Endothelial cell of umbilical vein (primary cell): ENCODE measurements at regions not wholly inside any gene's neighbourhood (a gene's known extent, or its start where the extent isn't known, plus 50 kb on each side); places are given as distances from the start of the nearest gene placed in this dataset.

Source experiments
- BruUV-seq: library from RNA; stranded (reverse); fragments of 400-500 nt; replicated peaks from 2 replicates; lab custom pipeline; 2021; lab: Mats Ljungman, UMichigan
- CTCF ChIA-PET: fragments of 300-600, 350-600 bp; sonication (Branson Sonifier 250); formaldehyde crosslinking; loops from one replicate; lab custom pipeline; 2021; ENCODE audit warnings: antibody characterized with exemption, inconsistent platforms; lab: Charles Lee
- POLR2A ChIA-PET: fragments of 300-600, 350-600 bp; sonication (Branson Sonifier 250); formaldehyde crosslinking; loops from one replicate; lab custom pipeline; 2021; ENCODE audit warnings: antibody characterized with exemption, inconsistent platforms; lab: Charles Lee
- DNase-seq: peaks from one replicate; pipeline ENCODE4 v3.0.0-alpha.2; 2011; ENCODE audit warnings: low read depth, low spot score
- FAIRE-seq: peaks from 2 replicates; lab custom pipeline; 2011; peaks lifted over from hg19 to GRCh38; lab: Jason Lieb, UNC
- H2AFZ ChIP-seq: 2 replicates; pipeline ENCODE4 v1.6.0; 2012; ENCODE audit warnings: low read depth, low read length, control low read depth, inconsistent platforms
- H3K27ac ChIP-seq: 2 replicates; pipeline ENCODE4 v1.5.1; 2011; ENCODE audit warnings: low read depth, mild to moderate bottlenecking, control low read depth, low read length, moderate library complexity; ENCODE audit not compliant: insufficient read depth
- H3K27me3 ChIP-seq, 2 experiments: 2 replicates each; pipeline versions ENCODE4 v1.6.0 to v1.6.1; 2011; ENCODE audit warnings: low read length in 2 of 2, mixed read lengths in 1 of 2; ENCODE audit not compliant: control insufficient read depth in 2 of 2, insufficient read depth in 2 of 2
- H3K36me3 ChIP-seq, 2 experiments: 2 replicates in 1 of 2; 3 replicates in 1 of 2; pipeline ENCODE4 v1.5.1; 2011; ENCODE audit warnings: low read length in 2 of 2, mild to moderate bottlenecking in 1 of 2, moderate library complexity in 1 of 2; ENCODE audit not compliant: control insufficient read depth in 2 of 2, insufficient read depth in 2 of 2; ENCODE audit errors: extremely low read depth in 1 of 2
- H3K4me1 ChIP-seq: 3 replicates; pipeline ENCODE4 v1.5.1; 2011; ENCODE audit warnings: mild to moderate bottlenecking, low read length; ENCODE audit not compliant: control insufficient read depth, insufficient read depth; ENCODE audit errors: extremely low read depth
- H3K4me2 ChIP-seq: 2 replicates; pipeline ENCODE4 v1.6.1; 2011; ENCODE audit warnings: low read length, control low read depth, mixed read lengths; ENCODE audit not compliant: insufficient read depth
- H3K4me3 ChIP-seq, 3 experiments: fragments of 200-600 bp in 1 of 3; sonication (generic), shearing (Covaris generic) in 1 of 3; replicated peaks in 1 of 3; 2 replicates each; pipeline ENCODE4 v1.5.1; 2011 to 2016; ENCODE audit warnings: control low read depth in 3 of 3, low read length in 3 of 3, mild to moderate bottlenecking in 2 of 3, inconsistent platforms in 1 of 3, low read depth in 1 of 3, moderate library complexity in 1 of 3; ENCODE audit not compliant: insufficient read depth in 1 of 3
- H3K79me2 ChIP-seq: 2 replicates; pipeline ENCODE4 v1.6.0; 2012; ENCODE audit warnings: low read length, inconsistent platforms; ENCODE audit not compliant: control insufficient read depth, insufficient read depth
- H3K9ac ChIP-seq: replicated peaks from 2 replicates; pipeline ENCODE3; 2011; ENCODE audit warnings: low read length, control low read depth; ENCODE audit not compliant: insufficient read depth; ENCODE audit errors: extremely low read depth
- H3K9me1 ChIP-seq: replicated peaks from 3 replicates; pipeline ENCODE4 v1.6.0; 2011; ENCODE audit warnings: mild to moderate bottlenecking, low read length; ENCODE audit not compliant: control insufficient read depth, insufficient read depth; ENCODE audit errors: extremely low read depth
- H3K9me3 ChIP-seq: replicated peaks from 2 replicates; pipeline ENCODE4 v1.5.1; 2012; ENCODE audit warnings: low read length, inconsistent platforms; ENCODE audit not compliant: control insufficient read depth, insufficient read depth
- H4K20me1 ChIP-seq: replicated peaks from 2 replicates; pipeline ENCODE3; 2011; ENCODE audit warnings: mild to moderate bottlenecking, low read length; ENCODE audit not compliant: control insufficient read depth, insufficient read depth; ENCODE audit errors: extremely low read depth
- EZH2 ChIP-seq: IDR thresholded peaks from 2 replicates; pipeline ENCODE4 v1.6.1; 2012; ENCODE audit warnings: borderline replicate concordance, low read depth, mild to moderate bottlenecking, moderate library complexity, low read length, inconsistent platforms; ENCODE audit not compliant: severe bottlenecking
- FOS ChIP-seq: IDR thresholded peaks from 2 replicates; pipeline ENCODE4 v1.6.1; 2011; ENCODE audit warnings: mild to moderate bottlenecking, low read length, moderate library complexity, borderline replicate concordance; ENCODE audit not compliant: insufficient read depth
- GATA2 ChIP-seq: IDR thresholded peaks from 2 replicates; pipeline ENCODE4 v1.7.0; 2011; ENCODE audit warnings: low read depth, mild to moderate bottlenecking, moderate library complexity, mixed read lengths, low read length; ENCODE audit not compliant: insufficient read length, insufficient read depth
- JUN ChIP-seq: IDR thresholded peaks from 2 replicates; pipeline ENCODE4 v1.6.1; 2011; ENCODE audit warnings: borderline replicate concordance, low read depth; ENCODE audit not compliant: insufficient read length, insufficient read depth
- MYC ChIP-seq: IDR thresholded peaks from one replicate; pipeline ENCODE4 v1.6.1; 2011; ENCODE audit warnings: mild to moderate bottlenecking, low read depth, low read length
- POLR2A ChIP-seq: IDR thresholded peaks from 2 replicates; pipeline ENCODE4 v1.6.1; 2012; ENCODE audit warnings: low read depth, mild to moderate bottlenecking, control low read depth, low read length
- POLR2AphosphoS5 ChIP-seq: IDR thresholded peaks from 2 replicates; pipeline ENCODE4 v1.6.1; 2012; ENCODE audit warnings: low read depth, mild to moderate bottlenecking, control low read depth, low read length, moderate library complexity; ENCODE audit not compliant: insufficient read depth
- dilution Hi-C: fragments of 300-500 bp; cut with MboI; formaldehyde crosslinking; loops from one replicate; pipeline ENCODE4 v1.15.0; 2019; ENCODE audit warnings: low sequenced_read_pairs; ENCODE audit not compliant: extremely low pct_ligation_motif_present
- intact Hi-C: fragments of 100-400 bp; cut with micrococcal nuclease; formaldehyde crosslinking; loops from one replicate; pipeline ENCODE4 v1.10.0; 2022
- TF ChIP-seq, protein P1 (sequence below), 2 donors: IDR thresholded peaks; 1 replicate in 1 of 2; 2 replicates in 1 of 2; pipeline ENCODE4 v1.5.1; 2011; ENCODE audit warnings: low read length in 2 of 2, mild to moderate bottlenecking in 2 of 2, moderate library complexity in 2 of 2, control low read depth in 1 of 2, inconsistent platforms in 1 of 2, low read depth in 1 of 2; ENCODE audit not compliant: insufficient read depth in 1 of 2; ENCODE audit errors: extremely low read depth in 1 of 2
- TF ChIP-seq, protein P2 (sequence below): IDR thresholded peaks from 2 replicates; pipeline ENCODE4 v1.6.1; 2011; ENCODE audit not compliant: insufficient read depth, insufficient read length

- no TSS peak for BruUV-seq
- Histone ChIP-seq H3K4me3 (no peak overlapping the region), H3K9me3 (no peaks in the 10 kb centered on the region), H3K36me3 (no peaks in the 10 kb centered on the region), H2AFZ (no peak overlapping the region), H3K9ac (no peak overlapping the region), H3K9me1 (no peaks in the 10 kb centered on the region), H3K4me1 (no peaks in the 10 kb centered on the region), H4K20me1 (no peaks in the 10 kb centered on the region), H3K27ac (no peak overlapping the region), H3K4me2 (no peak overlapping the region), H3K79me2 (no peaks in the 10 kb centered on the region), H3K27me3 (no peaks in the 10 kb centered on the region)
- TF ChIP-seq FOS (no peak), MYC (no peak), EZH2 (no peak), POLR2A (no peak), GATA2 (no peak), POLR2AphosphoS5 (no peak), JUN (no peak)
- TF ChIP-seq, protein P1, sequence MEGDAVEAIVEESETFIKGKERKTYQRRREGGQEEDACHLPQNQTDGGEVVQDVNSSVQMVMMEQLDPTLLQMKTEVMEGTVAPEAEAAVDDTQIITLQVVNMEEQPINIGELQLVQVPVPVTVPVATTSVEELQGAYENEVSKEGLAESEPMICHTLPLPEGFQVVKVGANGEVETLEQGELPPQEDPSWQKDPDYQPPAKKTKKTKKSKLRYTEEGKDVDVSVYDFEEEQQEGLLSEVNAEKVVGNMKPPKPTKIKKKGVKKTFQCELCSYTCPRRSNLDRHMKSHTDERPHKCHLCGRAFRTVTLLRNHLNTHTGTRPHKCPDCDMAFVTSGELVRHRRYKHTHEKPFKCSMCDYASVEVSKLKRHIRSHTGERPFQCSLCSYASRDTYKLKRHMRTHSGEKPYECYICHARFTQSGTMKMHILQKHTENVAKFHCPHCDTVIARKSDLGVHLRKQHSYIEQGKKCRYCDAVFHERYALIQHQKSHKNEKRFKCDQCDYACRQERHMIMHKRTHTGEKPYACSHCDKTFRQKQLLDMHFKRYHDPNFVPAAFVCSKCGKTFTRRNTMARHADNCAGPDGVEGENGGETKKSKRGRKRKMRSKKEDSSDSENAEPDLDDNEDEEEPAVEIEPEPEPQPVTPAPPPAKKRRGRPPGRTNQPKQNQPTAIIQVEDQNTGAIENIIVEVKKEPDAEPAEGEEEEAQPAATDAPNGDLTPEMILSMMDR (IDR thresholded peaks at IDR 0.05; ENCODE audit: extremely low read depth in 1 of 2, insufficient read depth in 1 of 2, low read depth in 1 of 2, low read length in 2 of 2) = no peak
- TF ChIP-seq, protein P2, sequence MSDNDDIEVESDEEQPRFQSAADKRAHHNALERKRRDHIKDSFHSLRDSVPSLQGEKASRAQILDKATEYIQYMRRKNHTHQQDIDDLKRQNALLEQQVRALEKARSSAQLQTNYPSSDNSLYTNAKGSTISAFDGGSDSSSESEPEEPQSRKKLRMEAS = no peak
- ChIA-PET CTCF (no interaction called here), POLR2A (no interaction called here)
- DNase-seq (no peak), FAIRE-seq (no peak)
- intact Hi-C loops (no loop called here), dilution Hi-C loops (no loop called here)
Measured at GRCh38 chr13:67614579-67614978, 384.4 kb upstream of the PCDH9 start.
